HepG2 (cell line): ENCODE measurements at regions not wholly inside any gene's neighbourhood (a gene's known extent, or its start where the extent isn't known, plus 50 kb on each side); places are given as distances from the start of the nearest gene placed in this dataset.

ENCODE experiments used
- ATAC-seq: fragments of 200-7000 bp; cut with Tn5 transposase; 3 replicates; pipeline ENCODE4 v1.9.1; 2020; ENCODE audit warnings: mild to moderate bottlenecking, moderate library complexity
- BruUV-seq: library from RNA; stranded (reverse); fragments of 400-500 nt; replicated peaks from 2 replicates; lab custom pipeline; 2021; lab: Mats Ljungman, UMichigan
- CTCF ChIA-PET: fragments of 300-600 bp; formaldehyde crosslinking; extraction: SDS; loops from one replicate; lab custom pipeline; 2021; ENCODE audit warnings: low total read pairs, inconsistent platforms, low intra/inter-chr PET ratio; lab: Yijun Ruan, JAX
- POLR2A ChIA-PET: fragments of 350-600 bp; sonication (Branson Sonifier 250); formaldehyde crosslinking; loops from one replicate; lab custom pipeline; 2020; ENCODE audit warnings: antibody characterized with exemption, inconsistent platforms; lab: Yijun Ruan, JAX
- DNase-seq: peaks from one replicate; pipeline ENCODE4 v3.0.0-alpha.2; 2015; ENCODE audit warnings: low spot score
- FAIRE-seq: peaks from 3 replicates; lab custom pipeline; 2011; peaks lifted over from hg19 to GRCh38; lab: Jason Lieb, UNC
- H2AFZ ChIP-seq: one replicate; pipeline ENCODE4 v1.6.1; 2011; ENCODE audit warnings: low read length, inconsistent platforms
- H3K27ac ChIP-seq: fragments of 300-600 bp; 3 replicates; pipeline ENCODE4 v1.8.0; 2011; ENCODE audit warnings: mixed run types, mild to moderate bottlenecking, mixed read lengths, low read length, inconsistent platforms; ENCODE audit not compliant: insufficient read depth; ENCODE audit errors: extremely low read length
- H3K27me3 ChIP-seq, 2 experiments: fragments of 200-600 bp in 1 of 2; 2 replicates in 1 of 2; 3 replicates in 1 of 2; pipeline versions ENCODE4 v1.6.0 to v1.8.0; 2011; ENCODE audit warnings: low read length in 2 of 2, mild to moderate bottlenecking in 2 of 2, moderate library complexity in 2 of 2, inconsistent platforms in 1 of 2; ENCODE audit not compliant: insufficient read depth in 2 of 2, control insufficient read depth in 1 of 2
- H3K36me3 ChIP-seq, 2 experiments: fragments of 200-600 bp in 1 of 2; replicated peaks in 1 of 2; 2 replicates in 1 of 2; 3 replicates in 1 of 2; pipeline versions ENCODE4 v1.5.1 to v1.8.0; 2011; ENCODE audit warnings: low read length in 2 of 2, inconsistent platforms in 1 of 2; ENCODE audit not compliant: insufficient read depth in 2 of 2, control insufficient read depth in 1 of 2
- H3K4me1 ChIP-seq: 2 replicates; pipeline ENCODE4 v1.5.1; 2012; ENCODE audit warnings: low read length, inconsistent platforms; ENCODE audit not compliant: insufficient read depth
- H3K4me2 ChIP-seq: 2 replicates; pipeline ENCODE4 v1.6.0; 2011; ENCODE audit warnings: low read depth, low read length, inconsistent platforms
- H3K4me3 ChIP-seq, 3 experiments: fragments of 200-600 bp in 1 of 3; sonication (generic), shearing (Covaris generic) in 1 of 3; replicated peaks in 1 of 3; 2 replicates each; pipeline ENCODE4 v1.5.1; 2011 to 2016; ENCODE audit warnings: low read length in 3 of 3, inconsistent platforms in 2 of 3, low read depth in 2 of 3, mild to moderate bottlenecking in 2 of 3, control low read depth in 1 of 3, mixed read lengths in 1 of 3; ENCODE audit not compliant: insufficient read depth in 1 of 3
- H3K79me2 ChIP-seq: one replicate; pipeline ENCODE4 v1.6.1; 2011; ENCODE audit warnings: low read length, inconsistent platforms; ENCODE audit not compliant: insufficient read depth
- H3K9ac ChIP-seq: 2 replicates; pipeline ENCODE4 v1.6.0; 2011; ENCODE audit warnings: mild to moderate bottlenecking, low read depth, low read length, inconsistent platforms; ENCODE audit not compliant: insufficient read depth
- H3K9me3 ChIP-seq: 2 replicates; pipeline ENCODE4 v1.5.1; 2012; ENCODE audit warnings: mild to moderate bottlenecking, low read length
- H4K20me1 ChIP-seq: 2 replicates; pipeline ENCODE4 v1.6.0; 2011; ENCODE audit warnings: inconsistent platforms, mild to moderate bottlenecking, low read length, moderate library complexity; ENCODE audit not compliant: insufficient read depth
- ADNP ChIP-seq: sonication (generic); formaldehyde crosslinking; IDR thresholded peaks from 2 replicates; pipeline ENCODE4 v1.4.0; 2020; ENCODE audit warnings: missing genetic modification reagents
- EED ChIP-seq: sonication (generic); formaldehyde crosslinking; IDR thresholded peaks from 2 replicates; pipeline ENCODE4 v1.5.0; 2020; ENCODE audit warnings: mild to moderate bottlenecking, missing genetic modification reagents
- FOXA1 ChIP-seq, 2 experiments: fragments of 450-650 bp in 1 of 2; sonication (generic) in 1 of 2; formaldehyde crosslinking in 1 of 2; IDR thresholded peaks; 2 replicates each; pipeline versions ENCODE4 v1.4.0 to v1.6.1; 2016 to 2020; ENCODE audit warnings: missing genetic modification reagents in 1 of 2
- KLF13 ChIP-seq: sonication (generic); formaldehyde crosslinking; IDR thresholded peaks from 2 replicates; pipeline ENCODE4 v1.4.0; 2020; ENCODE audit warnings: mild to moderate bottlenecking, missing genetic modification reagents
- MED8 ChIP-seq: sonication (generic); formaldehyde crosslinking; IDR thresholded peaks from 2 replicates; pipeline ENCODE4 v1.8.1; 2023; ENCODE audit warnings: mild to moderate bottlenecking, missing genetic modification reagents; ENCODE audit not compliant: insufficient replicate concordance
- NONO ChIP-seq, 2 experiments: fragments of 450-650 bp in 1 of 2; sonication (generic) in 1 of 2; formaldehyde crosslinking in 1 of 2; IDR thresholded peaks in 1 of 2; conservative IDR thresholded peaks in 1 of 2; 2 replicates each; pipeline versions ENCODE4 v1.6.1 to v1.8.0; 2017 to 2022; ENCODE audit warnings: mild to moderate bottlenecking in 1 of 2, missing genetic modification reagents in 1 of 2, moderate library complexity in 1 of 2
- PHF8 ChIP-seq: sonication (generic); formaldehyde crosslinking; IDR thresholded peaks from 2 replicates; pipeline ENCODE4 v1.5.0; 2020; ENCODE audit warnings: missing genetic modification reagents
- PITX1 ChIP-seq: sonication (generic); formaldehyde crosslinking; IDR thresholded peaks from 2 replicates; pipeline ENCODE4 v1.5.1; 2020; ENCODE audit warnings: mild to moderate bottlenecking, missing genetic modification reagents
- RFXAP ChIP-seq: sonication (generic); formaldehyde crosslinking; IDR thresholded peaks from 2 replicates; pipeline ENCODE4 v1.4.0; 2020; ENCODE audit warnings: missing genetic modification reagents, borderline replicate concordance
- SMC3 ChIP-seq: IDR thresholded peaks from 2 replicates; pipeline ENCODE4 v1.6.1; 2011; ENCODE audit warnings: low read length, improper control_type of control experiment
- SOX6 ChIP-seq, 2 experiments: fragments of 450-650 bp in 1 of 2; sonication (generic) in 1 of 2; formaldehyde crosslinking in 1 of 2; IDR thresholded peaks; 2 replicates each; pipeline versions ENCODE4 v1.4.0 to v1.6.1; 2017 to 2020; ENCODE audit warnings: antibody characterized with exemption in 1 of 2, mild to moderate bottlenecking in 1 of 2, missing genetic modification reagents in 1 of 2
- SRF ChIP-seq: IDR thresholded peaks from 2 replicates; pipeline ENCODE4 v1.6.1; 2011; ENCODE audit warnings: mild to moderate bottlenecking, low read depth, low read length, moderate library complexity
- TGIF2 ChIP-seq: IDR thresholded peaks from 2 replicates; pipeline ENCODE4 v1.6.1; 2016; ENCODE audit warnings: control low read depth, missing compliant biosample characterization
- TP53 ChIP-seq: sonication (generic); formaldehyde crosslinking; conservative IDR thresholded peaks from 2 replicates; pipeline ENCODE4 v1.4.0; 2020; ENCODE audit warnings: missing genetic modification reagents
- ZBTB3 ChIP-seq: sonication (generic); formaldehyde crosslinking; IDR thresholded peaks from 2 replicates; pipeline ENCODE4 v1.4.0; 2020; ENCODE audit warnings: low read depth, mild to moderate bottlenecking, moderate library complexity, missing genetic modification reagents, borderline replicate concordance
- ZNF331 ChIP-seq: sonication (generic); formaldehyde crosslinking; IDR thresholded peaks from 2 replicates; pipeline ENCODE4 v1.4.0; 2020; ENCODE audit warnings: missing genetic modification reagents
- ZNF354B ChIP-seq: sonication (generic); formaldehyde crosslinking; IDR thresholded peaks from 2 replicates; pipeline ENCODE4 v1.8.0; 2022; ENCODE audit warnings: mild to moderate bottlenecking, missing genetic modification reagents
- ZNF614 ChIP-seq: IDR thresholded peaks from 2 replicates; pipeline ENCODE4 v1.6.1; 2018; ENCODE audit warnings: missing biosample characterization, missing genetic modification reagents, inconsistent platforms, borderline replicate concordance
- ZNF660 ChIP-seq: sonication (generic); formaldehyde crosslinking; IDR thresholded peaks from 2 replicates; pipeline ENCODE4 v1.5.1; 2020; ENCODE audit warnings: mild to moderate bottlenecking, low read depth, missing genetic modification reagents, borderline replicate concordance
- ZNF772 ChIP-seq: sonication (generic); formaldehyde crosslinking; IDR thresholded peaks from 2 replicates; pipeline ENCODE4 v1.5.0; 2020; ENCODE audit warnings: mild to moderate bottlenecking, missing genetic modification reagents
- WGBS: methylation state at CpG from one replicate; pipeline ENCODE4 v1.1.6; 2017; ENCODE audit warnings: low lambda C conversion rate; 5-methylcytosine and 5-hydroxymethylcytosine counted together
- in situ Hi-C: cut with HindIII; loops from 2 replicates; pipeline ENCODE4 v1.10.0; 2017; ENCODE audit warnings: low pct_unique_long_range_greater_than_20kb; ENCODE audit not compliant: extremely low pct_ligation_motif_present
- intact Hi-C: fragments of 100-400 bp; cut with micrococcal nuclease; formaldehyde crosslinking; loops from one replicate; pipeline ENCODE4 v1.10.0; 2022; ENCODE audit not compliant: unreplicated experiment
- TF ChIP-seq, protein P1 (sequence below): sonication (generic); formaldehyde crosslinking; IDR thresholded peaks from 2 replicates; pipeline ENCODE4 v1.4.0; 2020; ENCODE audit warnings: low read depth, missing genetic modification reagents
- TF ChIP-seq, protein P2 (sequence below): sonication (generic); formaldehyde crosslinking; IDR thresholded peaks from 2 replicates; pipeline ENCODE4 v1.4.0; 2020; ENCODE audit warnings: missing genetic modification reagents

- TF ChIP-seq ZNF614 (CRISPR knock-in tag) (no peak), SRF (no peak), ZNF354B (no peak), SMC3 (no peak)
- TF ChIP-seq, protein P1, sequence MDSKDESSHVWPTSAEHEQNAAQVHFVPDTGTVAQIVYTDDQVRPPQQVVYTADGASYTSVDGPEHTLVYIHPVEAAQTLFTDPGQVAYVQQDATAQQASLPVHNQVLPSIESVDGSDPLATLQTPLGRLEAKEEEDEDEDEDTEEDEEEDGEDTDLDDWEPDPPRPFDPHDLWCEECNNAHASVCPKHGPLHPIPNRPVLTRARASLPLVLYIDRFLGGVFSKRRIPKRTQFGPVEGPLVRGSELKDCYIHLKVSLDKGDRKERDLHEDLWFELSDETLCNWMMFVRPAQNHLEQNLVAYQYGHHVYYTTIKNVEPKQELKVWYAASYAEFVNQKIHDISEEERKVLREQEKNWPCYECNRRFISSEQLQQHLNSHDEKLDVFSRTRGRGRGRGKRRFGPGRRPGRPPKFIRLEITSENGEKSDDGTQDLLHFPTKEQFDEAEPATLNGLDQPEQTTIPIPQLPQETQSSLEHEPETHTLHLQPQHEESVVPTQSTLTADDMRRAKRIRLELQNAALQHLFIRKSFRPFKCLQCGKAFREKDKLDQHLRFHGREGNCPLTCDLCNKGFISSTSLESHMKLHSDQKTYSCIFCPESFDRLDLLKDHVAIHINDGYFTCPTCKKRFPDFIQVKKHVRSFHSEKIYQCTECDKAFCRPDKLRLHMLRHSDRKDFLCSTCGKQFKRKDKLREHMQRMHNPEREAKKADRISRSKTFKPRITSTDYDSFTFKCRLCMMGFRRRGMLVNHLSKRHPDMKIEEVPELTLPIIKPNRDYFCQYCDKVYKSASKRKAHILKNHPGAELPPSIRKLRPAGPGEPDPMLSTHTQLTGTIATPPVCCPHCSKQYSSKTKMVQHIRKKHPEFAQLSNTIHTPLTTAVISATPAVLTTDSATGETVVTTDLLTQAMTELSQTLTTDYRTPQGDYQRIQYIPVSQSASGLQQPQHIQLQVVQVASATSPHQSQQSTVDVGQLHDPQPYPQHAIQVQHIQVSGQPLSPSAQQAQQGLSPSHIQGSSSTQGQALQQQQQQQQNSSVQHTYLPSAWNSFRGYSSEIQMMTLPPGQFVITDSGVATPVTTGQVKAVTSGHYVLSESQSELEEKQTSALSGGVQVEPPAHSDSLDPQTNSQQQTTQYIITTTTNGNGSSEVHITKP (CRISPR knock-in tag): no peak
Measured at GRCh38 chr5:11962122-11962521, 57.9 kb upstream of the CTNND2 start (continued).

DNA sequence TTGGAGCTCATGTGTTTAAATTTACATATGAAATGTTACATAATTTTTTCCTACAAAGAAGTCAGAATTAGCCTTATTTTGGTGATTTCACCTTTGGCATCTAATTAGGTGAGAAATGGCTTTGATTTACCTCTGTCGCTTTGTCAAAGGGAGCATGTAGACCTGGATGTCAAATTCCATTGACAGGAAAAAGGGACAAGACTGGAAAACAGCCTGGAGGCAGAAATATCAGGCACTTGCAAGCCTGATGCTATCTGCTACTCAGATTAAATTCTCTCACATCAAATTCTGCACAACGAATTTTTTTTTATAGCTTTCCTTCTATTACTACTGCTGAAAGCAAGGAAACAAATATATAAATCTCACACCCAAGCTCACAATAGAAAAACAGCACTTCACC, 54.1 kb upstream of the CTNND2 start:
- Histone ChIP-seq H3K36me3 (no peaks in the 10 kb centered on the region), H3K27me3 (no peaks in the 10 kb centered on the region), H3K79me2 (no peaks in the 10 kb centered on the region), H3K9me3 (peaks cover 2% of the 10 kb centered on the region; the same call in 1 of the 2 replicates), H3K9ac (no peak overlapping the region), H2AFZ (no peak overlapping the region), H3K4me2 (no peak overlapping the region), H3K4me3 (no peak overlapping the region), H3K27ac (no peak overlapping the region), H3K4me1 (no peaks in the 10 kb centered on the region), H4K20me1 (no peaks in the 10 kb centered on the region)
- ChIA-PET POLR2A (no interaction called here), CTCF (no interaction called here)
- WGBS: 23% methylated on average over 2 of the region's 2 CpGs
- DNase-seq (no peak), FAIRE-seq (no peak), ATAC-seq (no peak)
- in situ Hi-C loops: no loop called here
- intact Hi-C loops: no loop called here
- no TSS peak for BruUV-seq
- TF ChIP-seq SOX6 (IDR thresholded peaks at IDR 0.05) (no peak), SOX6 (CRISPR knock-in tag; IDR thresholded peaks at IDR 0.05) (no peak), ZNF772 (no peak), ZBTB3 (CRISPR knock-in tag) (no peak), TP53 (no peak), EED (CRISPR knock-in tag) (no peak), MED8 (CRISPR knock-in tag) (no peak), ZNF660 (CRISPR knock-in tag) (no peak), ADNP (CRISPR knock-in tag) (no peak), RFXAP (CRISPR knock-in tag) (no peak), TGIF2 (CRISPR knock-in tag) (no peak), FOXA1 (IDR thresholded peaks at IDR 0.05) (no peak), FOXA1 (CRISPR knock-in tag; IDR thresholded peaks at IDR 0.05) (no peak), KLF13 (CRISPR knock-in tag) (no peak), PITX1 (CRISPR knock-in tag) (no peak), NONO (IDR thresholded peaks at IDR 0.05) (no peak), NONO (CRISPR knock-in tag; conservative IDR thresholded peaks at IDR 0.05) (no peak), PHF8 (CRISPR knock-in tag) (no peak), ZNF331 (no peak)
- TF ChIP-seq, protein P2, sequence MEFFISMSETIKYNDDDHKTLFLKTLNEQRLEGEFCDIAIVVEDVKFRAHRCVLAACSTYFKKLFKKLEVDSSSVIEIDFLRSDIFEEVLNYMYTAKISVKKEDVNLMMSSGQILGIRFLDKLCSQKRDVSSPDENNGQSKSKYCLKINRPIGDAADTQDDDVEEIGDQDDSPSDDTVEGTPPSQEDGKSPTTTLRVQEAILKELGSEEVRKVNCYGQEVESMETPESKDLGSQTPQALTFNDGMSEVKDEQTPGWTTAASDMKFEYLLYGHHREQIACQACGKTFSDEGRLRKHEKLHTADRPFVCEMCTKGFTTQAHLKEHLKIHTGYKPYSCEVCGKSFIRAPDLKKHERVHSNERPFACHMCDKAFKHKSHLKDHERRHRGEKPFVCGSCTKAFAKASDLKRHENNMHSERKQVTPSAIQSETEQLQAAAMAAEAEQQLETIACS: no peak
